Stimulated activated CD4-positive, alpha-beta T cell treated with anti-CD3 and anti-CD28 coated beads, Interleukin-4, amount 100 ng/mL, for 48 hours (primary cell): ENCODE measurements at regions not wholly inside any gene's neighbourhood (a gene's known extent, or its start where the extent isn't known, plus 50 kb on each side); places are given as distances from the start of the nearest gene placed in this dataset.
"Not testable (repeated sequence)": the region's sequence is repeated elsewhere in the genome, so short reads cannot be mapped to it uniquely, and the experiment has no call there.

ENCODE experiments used
- DNase-seq, 2 donors: peaks; one replicate each; pipeline ENCODE4 v3.0.0-alpha.2; 2020; ENCODE audit warnings: low read depth in 2 of 2

DNA sequence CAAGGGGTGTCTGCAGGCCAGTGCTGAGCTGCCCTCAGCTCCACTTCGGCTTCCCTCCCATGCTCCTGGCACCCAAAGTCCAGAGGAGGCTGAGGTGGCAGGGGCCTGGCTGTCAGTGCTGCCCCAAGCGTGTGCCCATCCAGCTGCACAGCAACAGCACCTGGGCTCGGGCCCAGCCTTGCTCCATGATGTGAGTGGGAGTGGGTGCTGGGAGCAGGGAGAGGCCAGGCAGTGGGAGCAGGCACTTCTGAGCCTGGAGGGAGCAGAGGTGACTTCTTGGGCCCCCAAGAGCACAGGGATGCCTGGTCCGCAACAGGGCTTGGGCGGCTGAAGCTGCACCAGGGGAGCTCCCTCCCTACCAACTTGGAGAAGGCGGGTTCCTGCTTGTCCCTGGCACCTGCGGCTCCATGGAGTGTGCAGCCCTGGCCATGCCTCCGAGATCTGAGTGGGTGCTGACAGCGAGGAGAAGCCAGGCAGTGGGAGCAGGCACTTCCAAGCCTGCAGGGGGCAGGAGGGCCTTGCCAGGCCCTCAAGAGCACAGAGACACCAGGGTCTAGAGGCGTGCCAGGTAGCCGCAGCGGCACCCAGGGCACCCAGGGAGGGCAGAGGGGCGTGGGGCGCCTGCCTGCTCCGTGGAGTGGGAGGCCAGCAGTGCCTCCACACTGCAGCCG lies 366.7 kb upstream of the SGO1 start:
- DNase-seq: no peak

GRCh38 chr3:20547361-20548269 lies 361.6 kb upstream of the SGO1 start:
- not testable (repeated sequence) for DNase-seq

DNA sequence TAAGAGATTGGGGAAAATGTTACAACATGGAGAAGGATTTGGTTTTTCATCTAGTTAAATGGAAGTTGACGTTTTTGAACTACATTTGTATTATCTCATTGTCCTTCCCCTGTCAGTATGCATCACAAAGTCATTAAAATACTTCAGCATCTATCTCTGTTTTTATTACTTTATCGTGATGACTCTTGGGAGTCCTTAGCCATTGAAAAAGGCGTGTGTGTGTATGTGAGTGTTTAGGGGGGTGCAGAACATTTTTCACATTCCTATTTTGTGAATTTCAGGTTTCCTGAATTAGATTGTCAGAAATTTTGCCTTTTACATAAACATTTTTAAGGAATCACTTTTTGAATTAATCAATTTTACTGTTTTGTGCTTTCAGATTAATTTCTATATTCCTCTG lies 360.6 kb upstream of the SGO1 start:
- no peak for DNase-seq

GRCh38 chr3:20543535-20544226 lies 357.7 kb upstream of the SGO1 start:
- no peak for DNase-seq

DNA sequence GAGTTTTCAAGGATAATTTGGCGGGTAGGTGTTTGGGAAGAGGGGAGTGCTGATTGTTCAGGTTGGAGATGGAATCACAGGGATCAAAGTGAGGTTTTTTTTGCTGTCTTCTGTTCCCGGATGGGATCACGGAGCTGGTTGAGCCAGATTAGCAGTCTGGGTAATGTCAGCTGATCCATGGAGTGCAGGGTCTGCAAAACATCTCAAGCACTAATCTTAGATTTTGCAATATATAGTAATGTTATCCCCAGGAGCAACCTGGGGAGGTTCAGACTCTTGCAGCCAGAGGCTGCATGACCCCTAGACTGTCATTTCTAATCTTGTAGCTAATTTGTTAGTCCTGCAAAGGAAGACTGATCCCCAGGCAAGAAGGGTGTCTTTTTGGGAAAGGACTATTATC lies 354.1 kb upstream of the SGO1 start:
- DNase-seq: no peak

DNA sequence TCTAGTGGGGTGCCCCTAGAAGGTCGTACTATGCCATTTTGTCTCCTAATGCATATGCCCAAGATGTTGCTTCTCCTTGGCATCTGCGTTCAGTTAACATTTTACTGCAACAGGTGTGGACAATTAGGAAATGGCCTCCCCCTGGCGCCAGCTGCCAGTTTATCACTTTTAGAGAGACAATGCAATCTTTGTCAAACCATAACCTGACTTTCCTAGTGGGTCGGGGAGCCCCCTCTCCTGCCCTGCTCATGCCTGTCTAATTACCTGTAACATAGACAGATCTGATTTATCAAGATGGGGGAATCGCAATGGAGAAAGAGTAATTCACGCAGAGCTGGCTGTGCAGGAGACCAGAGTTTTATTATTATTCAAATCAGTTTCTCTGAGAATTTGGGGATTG lies 353.7 kb upstream of the SGO1 start:
- no peak for DNase-seq

- no peak for DNase-seq
Measured at GRCh38 chr3:20537234-20537633, 351.2 kb upstream of the SGO1 start.

- no peak for DNase-seq
Measured at GRCh38 chr3:20529911-20530310, 343.9 kb upstream of the SGO1 start.

GRCh38 chr3:20528180-20528770 lies 342.3 kb upstream of the SGO1 start:
- DNase-seq: no peak

GRCh38 chr3:20527368-20527767 lies 341.4 kb upstream of the SGO1 start:
- DNase-seq: no peak

DNA sequence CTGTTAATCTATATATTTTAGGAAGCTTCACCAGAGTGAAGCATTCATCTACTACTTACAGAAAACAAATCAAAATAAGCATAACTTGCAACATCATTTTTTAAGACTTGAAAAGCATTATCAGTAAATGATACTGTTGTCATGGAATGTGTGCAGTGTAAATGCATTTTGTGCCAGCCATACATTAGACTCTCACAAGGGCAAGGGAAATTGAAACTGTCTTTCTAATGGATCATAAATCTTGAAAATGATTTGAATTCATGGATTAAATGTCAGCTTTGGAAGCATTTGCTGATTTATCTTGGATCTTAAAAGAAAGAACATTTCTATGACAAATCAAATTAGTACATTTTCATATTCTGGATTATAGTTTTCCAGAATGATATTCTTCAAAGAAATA lies 338.3 kb upstream of the SGO1 start:
- DNase-seq: no peak

DNA sequence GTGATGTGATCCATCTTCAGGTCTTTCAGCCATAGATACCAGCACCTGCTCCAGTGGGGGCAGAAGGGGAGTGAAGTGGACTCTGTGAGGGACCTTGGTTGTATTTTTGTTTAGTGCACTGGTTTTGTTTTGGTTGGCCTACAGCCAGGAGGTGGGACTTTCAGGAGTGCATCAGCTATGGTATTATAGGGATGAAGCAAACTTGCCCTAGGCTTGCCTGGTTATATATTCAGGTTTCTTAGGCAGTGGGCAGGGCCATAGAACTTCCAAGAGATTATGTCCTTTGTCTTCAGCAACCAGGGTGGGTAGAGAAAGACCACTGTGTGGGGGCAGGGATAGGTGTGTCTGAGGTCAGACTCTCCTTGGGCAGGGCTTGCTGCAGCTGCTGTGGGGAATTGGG lies 337.3 kb upstream of the SGO1 start:
- DNase-seq: no peak

DNA sequence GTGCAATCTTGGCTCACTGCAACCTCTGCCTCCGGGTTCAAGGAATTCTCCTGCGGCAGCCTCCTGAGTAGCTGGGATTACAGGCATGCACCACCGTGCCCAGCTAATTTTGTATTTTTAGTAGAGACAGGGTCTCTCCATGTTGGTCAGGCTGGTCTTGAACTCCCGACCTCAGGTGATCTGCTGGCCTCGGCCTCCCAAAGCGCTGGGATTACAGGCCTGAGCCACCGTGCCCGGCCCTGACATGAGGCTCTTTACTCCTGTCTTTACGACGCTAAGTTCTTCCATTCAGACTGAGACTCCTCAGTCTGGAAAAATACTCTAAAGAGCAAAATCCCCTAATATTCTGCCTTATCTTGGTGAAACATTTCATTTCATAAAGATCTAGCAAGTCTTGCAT lies 331.3 kb upstream of the SGO1 start:
- DNase-seq: not testable (repeated sequence)

GRCh38 chr3:20516311-20516710 lies 330.3 kb upstream of the SGO1 start:
- no peak for DNase-seq

DNA sequence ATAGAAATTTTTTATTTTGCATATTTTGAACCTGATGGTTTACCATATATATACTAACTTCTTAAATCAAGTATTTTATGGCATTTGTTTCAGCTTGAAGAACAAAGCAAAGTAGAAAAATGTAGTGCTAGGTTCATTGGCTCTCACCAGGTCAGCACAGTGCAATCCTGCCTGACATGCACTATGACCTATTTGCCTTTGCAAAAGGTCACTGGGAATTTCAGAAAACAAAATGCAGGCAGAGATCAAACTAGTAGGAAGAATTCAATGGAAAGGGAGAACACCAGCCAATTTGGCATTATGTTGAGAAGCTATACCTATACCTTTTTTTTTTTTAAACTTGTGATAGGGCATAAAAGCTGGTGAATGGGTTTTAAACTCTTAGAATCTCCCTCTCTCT lies 329.8 kb upstream of the SGO1 start:
- DNase-seq: no peak

- no peak for DNase-seq
Measured at GRCh38 chr3:20511863-20512505, 326.0 kb upstream of the SGO1 start.

- DNase-seq: no peak
Measured at GRCh38 chr3:20510396-20510795, 324.4 kb upstream of the SGO1 start.

DNA sequence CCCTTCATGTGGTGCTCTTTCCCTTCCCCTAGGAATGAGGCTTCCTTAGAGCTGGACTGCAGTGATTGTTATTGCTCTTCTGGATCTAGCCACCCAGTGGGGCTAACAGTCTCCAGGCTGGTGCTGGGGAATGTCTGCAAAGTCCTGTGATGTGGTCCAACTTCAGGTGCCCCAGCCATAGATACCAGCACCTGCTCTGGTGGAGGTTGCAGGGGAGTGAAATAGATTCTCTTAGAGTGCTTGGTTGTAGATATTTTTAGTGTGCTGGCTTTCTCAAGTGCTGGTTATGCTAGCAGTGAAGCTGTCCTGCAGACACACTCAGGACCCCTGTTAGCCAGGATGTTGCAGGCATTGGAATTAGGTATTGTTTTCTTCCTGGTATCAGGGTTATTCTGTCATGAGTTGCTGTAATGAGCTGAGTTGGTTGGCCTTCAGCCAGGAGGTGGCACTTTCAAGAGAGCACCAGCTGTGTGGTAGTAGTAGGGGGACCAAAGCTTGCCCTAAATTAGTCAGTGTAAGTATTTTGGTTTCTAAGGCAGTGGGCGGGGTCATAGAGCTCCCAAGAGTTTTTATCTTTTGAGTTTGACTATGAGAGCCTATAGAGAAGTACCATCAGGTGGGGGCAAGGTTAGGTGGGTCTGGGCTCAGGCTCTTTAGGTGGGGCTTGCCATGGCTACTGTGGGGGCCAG lies 317.5 kb upstream of the SGO1 start:
- no peak for DNase-seq

DNA sequence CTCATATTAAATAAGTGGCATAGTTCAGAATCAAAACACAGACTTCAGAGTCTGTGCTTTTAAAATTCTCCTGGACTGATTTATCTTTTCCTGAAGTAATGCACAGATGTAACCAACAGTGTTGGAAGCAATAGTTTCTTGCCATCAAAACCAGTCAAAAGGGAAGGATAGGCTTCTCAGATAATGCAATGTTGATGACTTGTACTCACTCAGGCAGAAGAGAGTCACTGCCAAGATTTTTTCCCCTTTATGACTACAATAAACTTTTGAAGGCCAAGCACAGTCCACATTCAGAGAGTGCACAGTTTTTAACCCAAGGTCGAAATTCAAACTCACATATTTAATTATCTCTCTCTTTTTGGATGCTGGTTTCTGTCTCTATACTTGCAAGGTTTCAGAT lies 305.0 kb upstream of the SGO1 start:
- no peak for DNase-seq

GRCh38 chr3:20488151-20488550 lies 302.1 kb upstream of the SGO1 start:
- DNase-seq: no peak

DNA sequence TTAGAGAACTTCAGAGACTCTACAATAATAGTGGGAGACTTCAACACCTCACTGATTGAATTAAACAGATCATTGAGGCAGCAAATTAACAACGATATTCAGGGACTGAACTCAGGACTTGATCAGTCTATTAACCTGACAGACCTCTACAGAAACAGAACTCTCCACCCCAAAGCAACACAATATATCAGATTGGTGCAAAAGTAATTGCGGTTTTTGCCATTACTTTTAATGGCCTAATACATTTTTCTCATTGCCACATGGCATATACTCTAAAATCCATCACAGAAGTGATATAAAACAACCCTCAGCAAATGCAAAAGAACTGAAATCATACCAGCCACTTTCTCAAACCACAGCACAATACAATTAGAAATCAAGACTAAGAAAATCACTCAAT lies 298.1 kb upstream of the SGO1 start:
- no peak for DNase-seq
